HG03175 (cell line): ENCODE measurements at regions not wholly inside any gene's neighbourhood (a gene's known extent, or its start where the extent isn't known, plus 50 kb on each side); places are given as distances from the start of the nearest gene placed in this dataset.
"Not testable (repeated sequence)": the region's sequence is repeated elsewhere in the genome, so short reads cannot be mapped to it uniquely, and the experiment has no call there.

Experiments used
- ATAC-seq: cut with Tn5 transposase; IDR thresholded peaks from one replicate; pipeline ENCODE4 v1.9.1; 2021; ENCODE audit warnings: mild to moderate bottlenecking, moderate library complexity; ENCODE audit not compliant: unreplicated experiment

DNA sequence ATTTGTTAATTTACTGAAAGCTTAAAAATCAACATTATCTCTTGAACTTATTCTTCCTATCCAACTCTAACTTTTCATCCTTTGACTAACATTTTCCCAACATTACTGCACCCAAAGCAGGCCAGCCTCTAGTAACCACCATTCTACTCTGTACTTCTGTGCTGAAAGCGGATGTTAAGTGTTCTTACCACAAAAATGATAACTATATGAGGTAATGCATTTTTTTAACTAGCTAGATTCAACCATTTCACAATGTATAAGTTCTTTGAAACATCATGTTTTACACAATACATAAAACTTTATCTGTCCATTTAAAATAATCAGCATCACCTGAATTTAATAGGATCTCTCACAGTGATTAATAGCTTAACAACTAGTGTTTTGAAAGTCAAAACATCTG is 468.5 kb upstream of the MGAT4C start:
- ATAC-seq = no peak

DNA sequence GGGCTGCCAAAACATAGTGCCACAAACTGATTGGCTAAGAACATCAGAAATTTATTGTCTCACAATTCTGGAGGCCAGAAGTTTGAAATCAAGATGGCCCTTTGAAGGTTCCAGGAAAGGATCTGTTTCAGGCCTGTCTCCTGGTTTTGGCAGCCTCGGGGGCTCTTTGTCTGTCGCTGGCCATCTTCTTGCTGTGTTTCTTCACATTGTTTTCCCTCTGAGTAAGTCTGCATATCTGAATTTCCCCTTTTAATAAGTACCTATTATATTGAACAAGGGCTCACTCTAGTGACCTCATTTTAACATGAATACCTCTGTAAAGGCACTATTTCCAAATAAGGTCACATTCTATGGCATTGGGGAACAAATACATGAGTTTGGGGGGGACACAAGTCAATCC is 467.1 kb upstream of the MGAT4C start:
- no peak for ATAC-seq

DNA sequence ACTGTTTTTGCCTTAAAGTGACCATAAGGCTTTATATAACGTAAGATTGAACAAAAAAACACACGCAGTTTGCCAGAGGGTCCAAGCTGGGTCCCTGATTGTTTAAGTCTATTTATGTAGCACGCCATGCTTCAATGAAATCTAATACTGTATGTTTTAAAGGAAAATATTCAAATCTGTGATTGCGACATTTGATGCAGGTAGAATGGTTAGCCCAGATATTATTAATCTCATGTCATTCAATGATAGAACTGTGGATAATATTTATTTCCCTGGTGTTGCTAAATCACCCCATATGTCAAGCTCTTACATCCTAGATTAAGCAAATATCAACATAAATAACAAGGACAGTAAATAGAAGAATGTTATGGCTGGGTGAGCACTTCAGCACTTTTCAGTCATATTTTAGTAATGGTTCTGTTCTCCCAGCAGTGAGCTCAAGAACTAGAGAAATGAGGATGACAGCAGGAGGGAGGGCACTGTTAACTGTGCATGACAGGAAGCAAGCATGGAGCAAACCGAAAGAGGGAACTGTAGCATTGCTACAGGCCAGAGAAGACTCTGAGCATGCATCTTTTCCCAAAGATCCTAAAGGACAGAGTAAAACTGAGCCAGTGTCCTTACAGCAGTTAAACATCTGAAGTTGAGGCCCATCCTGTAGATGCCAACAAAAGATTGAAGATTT is 465.7 kb upstream of the MGAT4C start:
- no peak for ATAC-seq

DNA sequence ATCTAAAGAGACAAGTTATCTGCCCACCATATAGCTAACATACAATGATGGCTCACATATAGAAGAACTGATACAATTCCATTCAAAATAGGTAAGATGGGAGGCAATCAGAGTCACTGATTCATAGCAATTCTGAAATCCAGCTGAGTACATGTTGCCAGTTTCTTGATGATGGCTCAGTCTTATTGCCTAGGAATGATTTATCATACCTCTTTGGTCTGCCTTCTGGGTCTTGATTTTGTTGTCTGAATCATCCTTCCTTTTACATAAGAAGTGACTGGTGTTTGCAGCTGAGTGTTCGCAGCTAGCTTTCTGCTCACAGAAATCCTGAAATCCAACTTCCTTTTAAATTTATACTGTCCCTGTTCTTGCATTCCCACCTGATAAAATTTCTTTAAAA is 463.2 kb upstream of the MGAT4C start:
- no peak for ATAC-seq

DNA sequence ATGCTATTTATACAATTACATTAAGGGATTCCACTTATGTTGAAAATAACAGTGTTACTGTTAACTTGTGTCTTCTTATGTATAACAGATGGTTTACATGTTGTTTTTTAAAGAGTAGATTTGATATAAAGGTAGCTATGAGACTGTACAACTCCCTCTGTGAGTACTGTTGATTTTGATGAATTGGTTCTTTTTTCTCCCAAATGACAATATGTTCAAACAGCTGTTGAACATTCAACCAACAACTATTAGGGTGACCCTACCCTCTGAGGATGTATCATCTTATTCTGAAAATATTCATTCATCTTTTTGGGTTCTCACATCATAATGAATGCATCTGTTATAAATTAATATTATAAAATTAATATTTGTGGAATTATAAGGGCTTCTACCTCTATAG is 456.9 kb upstream of the MGAT4C start:
- ATAC-seq = no peak

DNA sequence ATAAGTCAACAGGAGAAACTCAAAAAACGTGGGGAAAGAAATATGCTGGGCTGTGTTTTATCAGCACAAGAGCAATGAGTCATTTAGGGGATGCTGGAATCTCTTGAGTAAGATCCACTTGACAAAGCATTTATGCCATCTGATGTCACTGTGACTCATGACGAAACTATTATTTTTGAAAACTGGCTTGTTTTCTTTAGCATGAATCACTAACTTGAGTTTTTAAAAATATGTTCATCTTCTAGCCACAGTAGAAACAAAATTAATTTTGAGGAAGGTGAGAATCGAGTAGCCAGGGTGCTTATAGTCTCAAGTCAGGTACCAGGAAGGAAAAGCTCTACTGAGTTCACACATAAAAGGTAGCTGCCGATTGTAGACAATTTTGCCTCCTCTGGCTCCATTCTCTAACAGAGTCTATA is 456.2 kb upstream of the MGAT4C start:
- no peak for ATAC-seq

DNA sequence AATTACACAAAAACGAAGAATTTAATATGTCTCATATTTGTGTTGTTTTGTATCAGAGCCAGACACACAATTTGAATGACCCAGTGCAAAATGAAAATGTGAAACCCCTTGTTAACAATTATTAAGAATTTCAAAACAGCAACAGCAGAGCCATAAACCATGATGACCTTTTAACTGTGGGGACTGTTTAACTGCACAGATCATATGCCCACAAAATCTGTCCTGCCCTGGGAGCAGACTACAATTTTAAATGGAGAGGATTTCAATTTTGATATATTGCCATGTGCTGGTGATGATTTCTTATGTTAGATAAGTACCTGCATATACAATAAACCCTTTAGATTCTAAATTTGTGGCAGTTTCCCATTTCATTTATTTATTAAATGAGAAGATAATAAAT is 455.5 kb upstream of the MGAT4C start:
- no peak for ATAC-seq

DNA sequence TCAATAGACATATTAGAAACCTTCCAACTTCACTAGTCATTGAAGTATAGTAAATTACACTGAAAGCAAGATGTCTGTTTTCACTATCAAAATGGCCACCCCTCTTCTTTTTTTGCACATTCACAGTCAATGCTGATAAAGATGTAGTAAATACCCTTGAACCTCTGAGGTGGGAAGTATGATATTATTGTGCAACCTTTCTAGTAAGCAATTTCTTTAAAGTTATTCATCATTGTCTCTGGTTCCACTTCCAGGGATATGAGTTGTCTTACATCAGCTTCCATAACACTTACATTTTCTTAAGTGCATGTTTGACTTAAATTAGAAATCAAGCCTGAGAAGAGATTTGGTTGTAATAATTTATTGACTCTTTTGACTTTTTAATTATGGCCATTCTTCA is 453.9 kb upstream of the MGAT4C start:
- no peak for ATAC-seq

DNA sequence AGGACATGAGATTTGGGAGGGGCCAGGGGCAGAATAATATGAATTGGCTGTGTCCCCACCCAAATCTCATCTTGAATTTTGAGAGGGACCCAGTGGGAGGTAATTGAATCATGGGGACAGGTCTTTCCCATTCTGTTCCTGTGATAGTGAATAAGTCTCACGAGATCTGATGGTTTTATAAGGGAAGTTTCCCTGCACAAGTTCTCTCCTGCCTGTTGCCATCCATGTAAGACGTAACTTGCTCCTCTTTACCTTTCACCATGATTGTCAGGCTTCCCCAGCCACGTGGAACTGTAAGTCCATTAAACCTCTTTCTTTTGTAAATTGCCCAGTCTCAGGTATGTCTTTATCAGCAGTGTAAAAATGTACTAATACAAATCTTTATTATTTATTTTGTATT is 452.8 kb upstream of the MGAT4C start:
- not testable (repeated sequence) for ATAC-seq

DNA sequence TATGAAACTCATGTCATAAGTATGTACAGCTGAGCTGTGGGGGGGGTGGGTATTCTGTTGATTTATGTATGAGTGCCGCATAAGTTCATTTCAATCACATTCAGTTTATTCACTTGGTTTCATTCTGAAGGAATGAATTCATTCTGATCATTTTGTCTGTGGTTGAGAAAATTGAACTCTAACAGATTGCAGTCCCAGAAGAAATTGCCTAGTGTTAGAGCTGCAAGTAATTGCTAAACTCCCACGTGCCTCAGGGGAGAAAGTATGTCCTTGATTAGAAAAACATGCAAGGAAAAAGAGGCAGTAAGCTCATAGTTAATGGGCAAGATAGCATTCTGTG is 442.4 kb upstream of the MGAT4C start:
- ATAC-seq = no peak

DNA sequence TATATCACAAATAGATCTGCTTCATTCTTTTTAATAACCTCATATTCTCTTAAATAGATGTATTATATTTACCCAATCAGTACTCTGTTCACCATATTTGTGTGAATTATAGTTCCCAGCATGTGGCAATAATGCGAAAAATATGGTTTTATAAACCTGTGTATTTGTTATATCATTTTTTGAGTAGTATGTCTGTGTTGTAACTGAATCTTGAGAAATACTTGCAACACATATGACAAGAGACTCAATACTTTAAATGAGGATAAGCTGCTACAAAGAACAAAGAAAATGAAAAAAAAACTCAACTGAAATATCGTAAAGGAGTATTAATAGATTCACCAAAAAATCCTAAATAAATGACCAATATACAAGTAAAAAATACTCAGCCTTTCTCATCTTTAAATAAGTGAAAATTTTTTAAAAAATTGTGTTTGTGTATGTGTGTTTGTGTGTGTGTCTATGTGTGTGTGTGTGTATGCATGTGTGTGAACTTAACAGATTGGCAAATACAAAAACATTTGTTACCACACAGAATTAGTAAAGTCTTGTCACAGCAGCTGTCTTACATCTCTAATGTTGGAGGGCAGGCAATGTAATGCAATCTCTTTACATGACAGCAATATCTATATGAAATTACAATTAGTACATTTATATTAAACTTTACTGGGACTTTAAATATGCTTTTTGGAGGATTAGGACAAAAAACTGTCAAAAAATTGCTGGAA is 441.9 kb upstream of the MGAT4C start:
- ATAC-seq = no peak

DNA sequence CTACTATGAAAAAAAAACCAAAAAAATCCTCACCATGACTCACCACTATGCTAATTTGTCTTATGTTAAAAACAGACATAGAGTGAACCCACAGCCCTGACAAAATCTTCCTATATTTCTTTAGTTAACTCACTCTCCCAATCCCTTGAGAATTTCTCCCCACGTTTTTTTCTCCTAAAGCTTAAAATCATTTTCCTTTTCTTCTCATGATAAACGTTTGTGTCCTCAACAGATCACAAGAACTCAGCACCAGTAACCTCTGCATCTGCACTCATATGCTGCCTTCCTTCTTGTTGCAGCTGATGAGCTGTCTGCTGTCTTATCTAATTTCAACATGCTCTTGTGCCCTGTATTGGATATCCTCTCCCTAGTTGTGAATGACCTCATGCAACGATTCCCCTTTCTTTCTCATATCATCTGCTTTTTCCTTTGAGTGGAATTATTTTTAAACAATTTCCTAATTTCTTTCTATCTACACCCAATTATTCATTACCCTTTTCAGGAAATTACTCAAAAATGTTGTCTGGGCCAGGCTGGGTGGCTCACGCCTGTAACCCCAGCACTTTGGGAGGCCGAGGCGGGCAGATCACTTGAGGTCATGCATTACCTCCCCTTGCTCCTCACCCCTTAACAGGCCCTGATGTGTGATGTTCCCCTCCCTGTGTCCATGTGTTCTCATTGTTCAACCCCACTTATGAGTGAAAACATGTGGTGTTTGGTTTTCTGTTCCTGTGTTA is 427.5 kb upstream of the MGAT4C start:
- no peak for ATAC-seq

DNA sequence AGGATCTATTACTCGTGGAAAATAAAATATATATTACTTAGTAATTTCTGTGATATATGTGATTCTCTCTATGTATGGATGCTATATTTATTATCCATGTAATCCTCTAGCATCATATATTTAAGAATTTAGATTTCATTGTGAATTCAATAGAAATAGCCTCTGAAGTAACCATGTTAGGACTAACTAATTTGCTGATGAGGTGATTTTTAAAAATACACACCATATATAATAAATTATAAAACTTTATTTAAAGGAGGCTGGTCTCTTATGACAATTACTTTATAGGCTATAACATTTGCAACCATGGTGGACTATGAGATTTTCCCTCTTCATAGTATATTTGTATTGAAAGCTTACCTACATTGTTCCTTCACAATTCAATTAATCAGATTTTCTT is 424.9 kb upstream of the MGAT4C start:
- no peak for ATAC-seq

DNA sequence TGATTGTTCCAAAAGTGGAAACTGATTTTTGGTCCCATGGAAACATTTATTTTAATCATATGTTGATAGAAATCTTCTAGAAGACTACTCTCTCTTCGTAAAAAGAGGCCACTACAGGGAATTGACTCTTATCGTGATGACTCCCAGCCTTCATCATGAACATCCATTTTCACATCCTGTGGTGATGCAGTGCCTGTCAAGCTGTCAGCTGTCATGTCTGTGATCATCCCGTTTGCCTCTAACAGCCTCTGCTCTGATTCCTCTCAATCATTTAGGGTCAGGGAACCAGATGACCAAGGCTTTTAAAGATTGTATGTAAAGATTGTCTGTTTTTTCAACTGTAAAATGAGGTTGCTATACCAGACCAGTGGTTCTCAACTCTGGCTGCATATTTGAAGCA is 419.0 kb upstream of the MGAT4C start:
- ATAC-seq = no peak

DNA sequence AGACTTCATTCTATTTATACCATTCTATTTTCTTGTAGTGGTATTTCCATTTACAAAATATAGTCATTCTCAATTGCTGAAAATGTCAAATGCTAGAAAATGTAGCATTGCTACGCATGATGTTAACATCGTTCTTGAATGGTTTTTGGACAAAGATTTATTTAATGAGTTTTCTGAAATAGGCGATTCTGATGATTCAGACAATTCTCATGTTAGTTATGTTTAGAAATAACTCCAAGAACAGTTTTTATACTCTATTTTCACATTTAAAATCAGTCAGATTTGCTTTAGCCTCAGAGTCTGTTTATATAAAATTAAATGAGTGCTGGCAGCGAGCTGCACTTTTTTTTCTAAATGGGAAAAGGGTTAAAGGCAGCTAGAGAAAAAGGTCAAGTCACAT is 414.8 kb upstream of the MGAT4C start:
- ATAC-seq = no peak

DNA sequence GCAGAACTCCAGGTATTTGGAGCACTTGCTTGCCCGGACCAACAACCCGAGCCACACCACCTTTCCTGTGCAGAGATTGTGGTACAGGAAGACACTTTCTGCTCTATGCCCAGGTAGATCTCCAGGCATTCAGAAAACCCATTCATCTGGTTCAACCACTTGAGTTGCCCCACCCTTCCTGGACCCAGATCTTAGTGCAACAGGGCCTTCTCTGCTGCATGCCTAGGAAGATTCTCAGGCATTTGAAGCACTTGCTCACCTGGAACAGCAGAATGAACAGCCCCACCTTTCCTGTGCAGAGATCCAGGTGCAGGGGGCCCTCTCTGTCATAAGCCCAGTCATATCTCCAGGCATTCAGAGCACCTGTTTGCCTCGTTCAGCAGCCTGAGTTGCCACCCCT is 412.8 kb upstream of the MGAT4C start:
- no peak for ATAC-seq

DNA sequence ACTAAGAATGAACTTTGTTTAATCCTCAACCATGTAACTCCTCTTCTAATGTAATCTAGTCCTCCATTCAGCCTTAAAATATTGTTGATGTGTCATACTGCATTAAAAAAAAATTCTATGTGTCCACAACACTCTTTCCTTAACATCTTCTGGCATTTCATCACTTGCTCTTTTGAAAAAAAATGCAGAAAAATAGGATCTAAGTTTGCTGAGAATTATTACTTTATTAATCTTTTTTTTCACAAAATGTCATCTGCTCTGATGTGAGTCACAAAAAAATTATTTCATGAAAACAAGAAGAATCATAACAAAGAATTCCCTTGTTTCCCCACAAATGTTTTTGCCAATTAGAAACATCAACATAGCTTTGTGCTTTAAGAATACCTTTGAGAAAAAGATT is 410.1 kb upstream of the MGAT4C start:
- ATAC-seq = no peak

DNA sequence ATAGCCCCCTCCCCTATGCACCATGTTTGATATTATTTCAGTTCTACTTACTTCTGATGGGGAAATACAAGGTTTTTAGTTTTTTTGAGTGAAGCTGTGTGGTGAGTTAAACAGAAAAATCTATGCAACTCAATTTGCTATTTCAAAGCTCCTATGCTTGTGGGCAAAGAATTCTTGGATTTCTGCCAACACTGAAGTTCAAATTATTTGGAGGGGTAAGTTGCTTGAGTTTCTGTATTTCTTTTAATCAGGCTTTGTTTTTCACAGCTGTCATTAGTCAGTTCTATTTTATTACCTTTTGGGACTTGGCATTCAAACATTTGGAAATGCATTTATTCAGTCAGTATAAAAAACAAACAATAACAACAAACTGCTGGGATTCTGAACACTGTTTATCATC is 407.5 kb upstream of the MGAT4C start:
- no peak for ATAC-seq

DNA sequence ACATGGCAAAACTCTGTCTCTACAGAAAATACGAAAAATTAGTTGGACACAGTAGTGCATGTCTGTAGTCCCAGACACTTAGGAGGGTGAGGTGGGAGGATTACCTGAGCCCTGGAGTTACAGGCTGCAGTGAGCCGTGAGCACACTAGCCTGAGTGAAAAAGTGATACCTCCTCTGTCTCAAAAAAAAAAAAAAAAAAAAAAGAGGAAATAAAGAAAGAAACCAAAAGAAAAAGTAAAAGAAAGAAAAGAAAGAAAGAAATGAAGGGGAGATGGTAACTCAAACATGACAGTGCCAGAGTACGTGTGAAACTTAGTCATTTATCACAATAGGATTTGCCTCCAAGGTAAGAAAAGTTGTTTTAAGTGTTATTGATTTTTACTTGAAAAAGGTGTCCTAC is 407.0 kb upstream of the MGAT4C start:
- ATAC-seq = peak; percentile 74

DNA sequence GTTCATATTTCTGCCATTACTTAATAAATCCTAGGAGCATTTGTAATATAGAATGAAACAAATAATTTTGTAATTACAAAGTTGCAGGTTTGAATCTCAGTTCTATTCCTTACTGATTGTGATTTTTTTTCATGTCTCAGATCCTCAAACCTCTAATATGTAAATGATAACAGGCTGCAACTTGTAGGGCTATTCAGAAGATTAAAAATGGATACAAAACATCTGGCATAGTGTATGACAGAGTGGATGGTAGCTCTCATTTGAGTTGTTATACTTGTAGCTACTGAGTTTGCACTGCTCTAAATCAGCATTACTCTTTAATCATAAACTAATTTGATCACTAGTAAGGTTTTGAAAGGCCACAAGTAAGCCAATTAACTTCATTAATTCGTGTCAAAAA is 406.3 kb upstream of the MGAT4C start:
- no peak for ATAC-seq

DNA sequence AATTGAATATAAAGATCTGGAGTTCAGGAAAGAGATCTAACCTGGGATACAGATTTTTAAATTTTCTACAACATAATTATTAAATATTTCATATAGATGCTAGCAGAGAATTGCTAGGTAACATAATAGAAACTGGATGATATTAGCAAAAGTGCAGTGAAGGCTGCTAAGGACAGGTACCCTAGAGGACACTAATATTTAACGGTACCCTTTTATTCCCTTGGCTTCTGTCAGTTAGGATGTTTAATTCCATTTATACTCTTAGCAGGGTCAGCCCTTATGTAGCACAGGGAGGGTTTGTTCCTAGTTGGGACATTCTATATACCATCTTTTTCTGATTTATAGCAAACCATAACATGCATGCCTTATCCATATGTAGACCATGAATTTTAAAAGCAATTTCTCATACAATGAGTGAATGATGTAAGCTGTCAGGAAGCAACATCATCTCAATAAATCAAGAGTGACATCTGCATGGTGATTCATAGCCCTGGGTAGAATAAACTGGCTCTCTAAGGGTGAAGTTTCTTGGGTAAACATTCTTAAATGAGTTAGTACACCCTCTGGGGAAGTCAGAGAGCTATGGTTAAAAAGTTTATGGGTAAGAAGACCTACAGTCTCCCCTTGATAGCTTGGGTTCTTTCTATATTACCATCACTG is 404.4 kb upstream of the MGAT4C start:
- ATAC-seq = no peak

DNA sequence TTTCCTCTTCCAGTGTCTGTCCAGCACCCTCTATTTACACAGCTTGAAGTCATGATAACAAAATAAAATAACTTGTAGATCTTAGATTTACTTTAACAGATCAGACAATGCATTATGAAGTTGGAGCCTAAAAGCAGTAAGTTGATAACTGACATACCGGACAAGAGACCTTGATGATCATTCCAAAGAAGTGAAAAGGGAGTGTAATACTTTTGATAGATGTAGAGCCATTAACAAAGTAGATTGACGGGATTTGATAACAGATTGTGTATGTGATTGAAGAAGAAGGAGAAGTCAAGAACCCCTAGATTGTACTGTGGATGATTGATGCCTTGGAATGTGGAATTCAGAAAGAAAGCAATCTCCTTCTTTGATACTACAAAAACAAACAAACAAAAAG is 403.8 kb upstream of the MGAT4C start:
- no peak for ATAC-seq
